Activated CD8-positive, alpha-beta memory T cell treated with anti-CD3 and anti-CD28 coated beads for 36 hours (primary cell): ENCODE measurements at regions not wholly inside any gene's neighbourhood (a gene's known extent, or its start where the extent isn't known, plus 50 kb on each side); places are given as distances from the start of the nearest gene placed in this dataset.
"Not testable (repeated sequence)": the region's sequence is repeated elsewhere in the genome, so short reads cannot be mapped to it uniquely, and the experiment has no call there.

Source experiments
- CTCF ChIA-PET: fragments of 350-600 bp; sonication (Branson Sonifier 250); formaldehyde crosslinking; loops from one replicate; lab custom pipeline; 2021; ENCODE audit warnings: antibody characterized with exemption; lab: Charles Lee
- POLR2A ChIA-PET: fragments of 350-600 bp; sonication (Branson Sonifier 250); formaldehyde crosslinking; loops from one replicate; lab custom pipeline; 2021; ENCODE audit warnings: antibody characterized with exemption; lab: Charles Lee

- ChIA-PET CTCF (no interaction called here), POLR2A (no interaction called here)
These were observed 214.1 kb downstream of the KATNAL1 start for GRCh38 chr13:30093236-30093635.

- ChIA-PET CTCF (no interaction called here), POLR2A (interaction anchor here (1.3 kb wide), 1 partner anchor 14 kb away, joined by 3 read pairs; no protein-coding TSS in a partner anchor)
These were observed 215.7 kb downstream of the KATNAL1 start for GRCh38 chr13:30091691-30092090.

GRCh38 chr13:30091035-30091434 is 216.3 kb downstream of the KATNAL1 start:
- ChIA-PET CTCF (no interaction called here), POLR2A (interaction anchor here (1.3 kb wide), 1 partner anchor 13 kb away, joined by 3 read pairs; no protein-coding TSS in a partner anchor)

DNA sequence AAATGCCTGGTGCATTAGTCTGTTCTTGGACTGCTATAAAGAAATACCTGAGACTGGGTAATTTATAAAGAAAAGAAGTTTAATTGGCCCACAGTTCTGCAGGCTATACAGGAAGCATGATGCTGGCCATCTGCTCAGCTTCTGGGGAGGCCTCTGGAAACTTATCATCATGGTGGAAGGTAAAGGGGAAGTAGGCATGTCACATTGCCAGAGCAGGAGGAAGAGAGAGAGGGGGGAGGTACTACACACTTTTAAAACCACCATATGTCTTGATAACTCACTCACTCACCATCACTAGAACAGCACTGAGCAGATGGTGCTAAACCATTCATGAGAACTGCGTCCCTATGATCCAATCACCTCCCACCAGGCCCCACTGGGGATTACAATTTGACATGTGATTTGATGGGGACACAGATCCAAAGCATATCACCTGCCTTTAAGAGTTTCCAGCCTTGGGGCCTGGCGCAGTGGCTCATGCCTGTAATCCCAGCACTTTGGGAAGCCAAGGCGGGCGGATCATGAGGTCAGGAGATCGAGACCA is 219.0 kb downstream of the KATNAL1 start:
- POLR2A ChIA-PET: no interaction called here

DNA sequence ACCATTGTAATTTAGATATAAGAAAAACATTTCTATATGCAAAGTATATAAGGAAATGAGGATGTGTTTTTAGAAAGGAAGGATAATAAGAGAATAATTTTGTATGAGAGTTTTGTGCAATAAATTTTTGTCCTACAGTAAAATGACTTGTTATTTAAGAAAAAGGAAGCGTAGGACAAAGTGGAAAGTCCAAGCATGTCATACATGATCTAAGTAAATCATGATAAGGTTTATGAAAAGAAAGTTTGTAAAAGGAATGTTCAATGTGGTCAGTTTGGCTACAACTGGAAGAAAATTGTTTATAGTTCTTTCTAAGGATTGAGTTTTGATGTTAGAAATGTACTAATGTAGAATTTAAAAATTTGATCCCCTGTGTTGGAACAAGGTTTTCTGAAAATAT is 222.3 kb downstream of the KATNAL1 start:
- ChIA-PET CTCF (no interaction called here), POLR2A (no interaction called here)

More for the DNA sequence above, 219.0 kb downstream of the KATNAL1 start:
- CTCF ChIA-PET: no interaction called here

DNA sequence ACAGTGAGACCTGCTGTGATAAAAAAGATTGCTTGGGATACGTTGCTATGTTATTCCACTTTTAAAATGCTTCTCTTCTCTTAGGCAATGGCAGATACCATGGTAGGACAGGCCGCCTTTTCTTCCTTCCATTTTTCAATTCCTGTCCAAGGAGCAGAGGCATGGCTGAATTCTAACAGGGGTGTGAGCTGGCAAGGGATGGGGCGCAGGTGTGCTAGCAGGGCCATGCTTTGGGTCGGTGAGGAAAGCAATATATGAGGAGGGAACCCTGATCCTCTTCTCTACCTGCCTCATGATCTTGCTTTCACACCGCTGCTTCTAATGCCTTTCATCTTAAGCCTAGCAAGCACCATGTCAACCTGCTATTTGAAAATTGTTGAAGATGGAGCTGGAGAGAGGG is 225.0 kb downstream of the KATNAL1 start:
- ChIA-PET POLR2A (no interaction called here), CTCF (no interaction called here)

- ChIA-PET CTCF (no interaction called here), POLR2A (no interaction called here)
These were observed 226.0 kb downstream of the KATNAL1 start for GRCh38 chr13:30081331-30081730.

DNA sequence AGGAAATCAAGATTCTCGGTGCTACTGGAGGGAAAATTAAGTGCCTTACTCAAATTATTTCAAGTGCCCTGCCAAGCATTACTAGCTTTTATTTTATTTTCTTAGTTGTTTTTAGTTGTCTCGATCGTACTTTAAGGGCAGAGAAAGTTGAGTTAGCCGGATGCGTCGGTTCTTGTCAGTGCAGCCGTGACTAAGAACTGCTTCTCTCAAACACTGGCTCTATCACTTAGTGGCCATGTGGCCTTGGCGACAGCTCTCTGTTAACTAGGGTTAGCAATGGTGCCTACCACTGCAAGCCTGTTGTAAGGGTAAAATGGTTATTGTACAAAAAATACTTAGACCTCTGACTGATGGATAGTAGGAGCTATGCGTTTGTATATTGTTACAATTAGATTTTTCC is 227.8 kb downstream of the KATNAL1 start:
- POLR2A ChIA-PET: no interaction called here
- CTCF ChIA-PET: no interaction called here

GRCh38 chr13:30078059-30078458 is 227.6 kb upstream of the UBL3 start:
- CTCF ChIA-PET: interaction anchor here (0.6 kb wide), 1 partner anchor 102 kb away, joined by 5 read pairs; no protein-coding TSS in a partner anchor
- POLR2A ChIA-PET: interaction anchor here (0.6 kb wide), 1 partner anchor 13 kb away, joined by 3 read pairs; no protein-coding TSS in a partner anchor

- CTCF ChIA-PET: interaction anchor here (0.6 kb wide), 1 partner anchor 101 kb away, joined by 5 read pairs; no protein-coding TSS in a partner anchor
- POLR2A ChIA-PET: interaction anchor here (0.6 kb wide), 1 partner anchor 14 kb away, joined by 3 read pairs; no protein-coding TSS in a partner anchor
These were observed 226.9 kb upstream of the UBL3 start for GRCh38 chr13:30077240-30077735.

- POLR2A ChIA-PET: no interaction called here
- CTCF ChIA-PET: no interaction called here
These were observed 224.7 kb upstream of the UBL3 start for GRCh38 chr13:30074955-30075614.

DNA sequence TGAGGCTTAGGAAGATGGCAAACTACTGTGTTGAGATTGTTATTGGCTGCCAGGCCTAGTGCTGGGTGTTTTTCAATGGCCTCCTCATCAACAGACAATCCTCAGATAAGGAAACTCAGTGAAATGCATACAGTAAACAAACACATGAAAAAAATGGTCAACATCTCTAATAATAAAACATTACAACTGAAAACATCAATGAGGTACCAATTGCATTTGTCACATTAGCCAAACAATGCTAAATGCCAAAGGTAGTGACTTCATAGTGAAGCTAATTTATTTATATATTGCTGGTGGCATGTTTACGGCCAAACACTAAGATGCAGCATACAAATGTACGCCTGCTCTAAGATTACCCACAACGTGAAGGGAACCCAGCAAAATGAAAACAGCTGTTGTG is 224.0 kb upstream of the UBL3 start:
- ChIA-PET CTCF (no interaction called here), POLR2A (no interaction called here)

DNA sequence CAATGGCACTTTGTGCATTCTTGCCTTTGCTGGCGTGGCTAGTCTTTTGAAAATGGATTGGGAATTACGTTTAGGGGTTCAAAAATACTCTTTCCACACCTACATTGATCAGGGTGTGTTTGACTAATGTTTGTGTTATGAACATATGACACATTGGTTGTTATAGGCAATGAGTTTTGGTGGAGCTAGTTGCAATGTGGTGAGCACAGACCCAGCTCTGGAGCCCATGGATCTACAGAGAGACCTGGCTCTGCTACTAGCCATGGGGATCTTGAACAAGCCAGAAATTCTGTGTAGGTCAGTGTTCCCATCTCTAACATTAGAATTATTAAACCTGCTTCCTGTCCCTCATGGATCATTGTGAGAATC is 222.4 kb upstream of the UBL3 start:
- ChIA-PET POLR2A (no interaction called here), CTCF (no interaction called here)

DNA sequence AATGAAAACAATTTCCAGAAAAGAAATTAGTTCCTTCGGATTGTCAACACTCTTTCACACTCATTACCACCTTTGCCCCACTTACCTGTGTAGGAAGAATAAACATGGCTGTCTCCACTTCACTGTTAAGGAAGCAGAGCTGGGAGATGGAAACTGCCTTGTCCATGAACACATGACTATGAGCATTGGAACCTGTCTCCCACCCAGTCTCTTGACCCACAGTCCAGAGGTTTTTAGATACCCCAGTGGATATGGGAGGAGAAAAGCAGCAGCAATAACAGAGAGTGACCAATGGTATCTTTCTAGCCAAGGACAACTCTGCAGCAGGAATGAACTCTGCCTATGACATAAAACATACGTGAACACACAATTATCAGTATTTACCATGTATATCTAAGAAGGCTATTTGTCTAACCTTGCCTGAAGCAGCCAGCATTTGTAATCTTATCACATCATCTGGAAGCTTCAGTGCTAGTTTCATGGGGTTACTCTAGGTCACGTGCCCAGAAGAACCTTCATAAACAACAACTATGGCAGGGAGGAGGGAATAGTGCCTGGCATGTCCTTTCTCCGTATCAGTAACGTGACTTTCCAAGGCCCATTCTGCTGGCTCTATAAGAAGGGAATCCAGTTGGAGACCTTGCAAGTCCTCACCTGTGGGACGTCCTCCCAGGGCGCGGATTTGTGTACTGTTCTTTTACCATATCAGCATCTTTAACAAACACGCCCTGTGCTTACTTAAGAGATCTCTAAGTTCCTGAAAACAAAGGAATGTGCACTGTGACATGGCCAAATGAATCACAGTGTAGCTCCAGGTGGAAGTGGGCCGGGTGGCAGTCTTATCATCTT is 221.8 kb upstream of the UBL3 start:
- ChIA-PET POLR2A (no interaction called here), CTCF (no interaction called here)

GRCh38 chr13:30065181-30065580 is 214.8 kb upstream of the UBL3 start:
- ChIA-PET CTCF (no interaction called here), POLR2A (no interaction called here)

GRCh38 chr13:30063892-30064291 is 213.5 kb upstream of the UBL3 start:
- POLR2A ChIA-PET: no interaction called here
- CTCF ChIA-PET: no interaction called here

- ChIA-PET CTCF (interaction anchor here (1.6 kb wide), 1 partner anchor 54 kb away, joined by 3 read pairs; no protein-coding TSS in a partner anchor), POLR2A (no interaction called here)
These were observed 210.8 kb upstream of the UBL3 start for GRCh38 chr13:30061217-30061616.

DNA sequence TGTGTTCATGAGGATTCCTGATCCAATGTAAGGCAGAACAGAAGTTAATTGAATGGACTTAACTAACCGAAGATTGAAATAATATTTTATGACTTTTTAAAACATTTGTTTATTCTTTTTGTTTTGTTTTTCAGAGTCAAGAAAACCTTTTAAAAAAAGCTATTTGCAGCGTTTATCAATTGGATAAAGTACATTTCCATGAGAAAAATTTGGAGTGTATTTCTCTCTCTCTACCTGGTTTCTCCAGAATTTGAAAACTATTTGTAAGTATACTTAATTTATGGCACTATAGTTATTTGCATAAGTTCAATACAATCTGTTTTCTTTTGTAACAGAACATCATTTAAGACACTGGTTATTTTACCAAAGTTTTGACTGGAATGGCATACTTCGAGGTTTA is 208.0 kb upstream of the UBL3 start:
- POLR2A ChIA-PET: no interaction called here
- CTCF ChIA-PET: interaction anchor here (0.6 kb wide), 1 partner anchor 145 kb away, joined by 3 read pairs; no protein-coding TSS in a partner anchor

GRCh38 chr13:30054546-30054945 is 204.1 kb upstream of the UBL3 start:
- CTCF ChIA-PET, POLR2A ChIA-PET: not testable (repeated sequence)

DNA sequence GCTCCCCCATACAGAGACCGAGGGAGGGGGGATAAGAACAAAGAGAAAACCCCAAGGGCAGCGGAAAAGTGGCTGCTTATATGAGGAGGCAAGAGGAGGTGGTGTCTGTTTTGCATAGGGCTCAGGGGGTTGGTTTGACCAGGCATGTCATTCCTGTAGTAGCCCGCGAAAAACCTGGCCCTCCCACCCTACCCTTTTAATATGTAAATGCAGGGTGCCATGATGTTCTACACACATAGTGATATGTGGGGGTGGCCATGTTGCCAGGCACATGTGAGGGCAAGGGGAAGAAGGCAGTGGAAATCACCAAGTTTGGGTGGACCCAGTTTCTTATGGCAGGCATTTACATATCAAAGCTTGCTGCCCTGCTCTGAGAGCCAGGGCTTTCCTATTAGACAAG is 203.5 kb upstream of the UBL3 start:
- CTCF ChIA-PET: interaction anchor here (0.5 kb wide), 1 partner anchor 962 kb away, joined by 3 read pairs; no protein-coding TSS in a partner anchor
- POLR2A ChIA-PET: no interaction called here
